Fibroblast of lung (primary cell): ENCODE measurements at regions not wholly inside any gene's neighbourhood (a gene's known extent, or its start where the extent isn't known, plus 50 kb on each side); places are given as distances from the start of the nearest gene placed in this dataset.

Source experiments
- EZH2 ChIP-seq: IDR thresholded peaks from 2 replicates; pipeline ENCODE4 v1.5.1; 2012; ENCODE audit warnings: low read length, control low read depth, mild to moderate bottlenecking; ENCODE audit errors: missing control alignments
- TF ChIP-seq, protein P1 (sequence below), 2 donors: IDR thresholded peaks in 1 of 2; conservative IDR thresholded peaks in 1 of 2; 1 replicate in 1 of 2; 2 replicates in 1 of 2; pipeline ENCODE4 v1.5.1; 2011 to 2012; ENCODE audit warnings: low read length in 2 of 2, control low read depth in 1 of 2, inconsistent platforms in 1 of 2, low read depth in 1 of 2, mild to moderate bottlenecking in 1 of 2

DNA sequence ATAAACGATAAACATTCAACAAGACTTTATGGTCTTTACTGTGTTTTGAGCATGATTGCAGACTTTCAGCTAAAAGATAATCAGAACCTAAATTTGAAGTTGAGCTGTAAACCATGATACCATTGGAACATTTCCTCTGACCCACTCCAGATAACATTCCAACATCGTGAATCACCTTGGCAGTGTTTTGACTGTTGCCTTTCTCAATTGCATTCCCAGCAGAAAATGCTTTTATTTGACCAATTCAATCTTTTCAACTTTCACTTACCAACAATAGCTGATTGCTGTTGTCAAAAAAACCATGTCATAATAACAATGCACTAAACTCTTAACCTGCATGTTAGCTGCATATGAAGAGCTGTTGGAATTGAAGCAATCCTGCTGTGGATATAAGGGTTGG is 165.5 kb downstream of the MDFIC start:
- TF ChIP-seq, protein P1, sequence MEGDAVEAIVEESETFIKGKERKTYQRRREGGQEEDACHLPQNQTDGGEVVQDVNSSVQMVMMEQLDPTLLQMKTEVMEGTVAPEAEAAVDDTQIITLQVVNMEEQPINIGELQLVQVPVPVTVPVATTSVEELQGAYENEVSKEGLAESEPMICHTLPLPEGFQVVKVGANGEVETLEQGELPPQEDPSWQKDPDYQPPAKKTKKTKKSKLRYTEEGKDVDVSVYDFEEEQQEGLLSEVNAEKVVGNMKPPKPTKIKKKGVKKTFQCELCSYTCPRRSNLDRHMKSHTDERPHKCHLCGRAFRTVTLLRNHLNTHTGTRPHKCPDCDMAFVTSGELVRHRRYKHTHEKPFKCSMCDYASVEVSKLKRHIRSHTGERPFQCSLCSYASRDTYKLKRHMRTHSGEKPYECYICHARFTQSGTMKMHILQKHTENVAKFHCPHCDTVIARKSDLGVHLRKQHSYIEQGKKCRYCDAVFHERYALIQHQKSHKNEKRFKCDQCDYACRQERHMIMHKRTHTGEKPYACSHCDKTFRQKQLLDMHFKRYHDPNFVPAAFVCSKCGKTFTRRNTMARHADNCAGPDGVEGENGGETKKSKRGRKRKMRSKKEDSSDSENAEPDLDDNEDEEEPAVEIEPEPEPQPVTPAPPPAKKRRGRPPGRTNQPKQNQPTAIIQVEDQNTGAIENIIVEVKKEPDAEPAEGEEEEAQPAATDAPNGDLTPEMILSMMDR (conservative IDR thresholded peaks at IDR 0.05 in 1 of 2, IDR thresholded peaks at IDR 0.05 in 1 of 2; ENCODE audit: low read depth in 1 of 2, low read length in 2 of 2), result no peak
- no peak for TF ChIP-seq EZH2
